Panc1 (cell line): ENCODE measurements at regions not wholly inside any gene's neighbourhood (a gene's known extent, or its start where the extent isn't known, plus 50 kb on each side); places are given as distances from the start of the nearest gene placed in this dataset.

Experiments used
- ATAC-seq: fragments of 200-7000 bp; cut with Tn5 transposase; 2 replicates; pipeline ENCODE4 v1.9.1; 2020; ENCODE audit warnings: mild to moderate bottlenecking, moderate library complexity
- BruUV-seq: library from RNA; stranded (reverse); fragments of 400-500 nt; replicated peaks from 2 replicates; lab custom pipeline; 2021; lab: Mats Ljungman, UMichigan
- CTCF ChIA-PET: fragments of 300-600 bp; sonication (Branson Sonifier 250); formaldehyde crosslinking; loops from one replicate; lab custom pipeline; 2022; ENCODE audit warnings: antibody characterized with exemption; lab: Charles Lee
- POLR2A ChIA-PET: fragments of 300-600 bp; sonication (Branson Sonifier 250); formaldehyde crosslinking; loops from one replicate; lab custom pipeline; 2022; ENCODE audit warnings: antibody characterized with exemption; lab: Charles Lee
- DNase-seq: peaks from one replicate; pipeline ENCODE4 v3.0.0-alpha.2; 2010; ENCODE audit warnings: low read depth, low spot score
- H3K27ac ChIP-seq: 2 replicates; pipeline ENCODE4 v1.5.1; 2011; ENCODE audit warnings: mild to moderate bottlenecking, low read length, inconsistent platforms
- H3K27me3 ChIP-seq: fragments of 200-500 bp; sonication (Bioruptor generic); 2 replicates; pipeline ENCODE4 v1.6.0; 2014; ENCODE audit warnings: low read length, inconsistent platforms; ENCODE audit not compliant: control insufficient read depth, insufficient read depth
- H3K36me3 ChIP-seq: fragments of 200-500 bp; sonication (Bioruptor generic); 2 replicates; pipeline ENCODE4 v1.5.1; 2014; ENCODE audit warnings: inconsistent platforms, mild to moderate bottlenecking, low read length, moderate library complexity; ENCODE audit not compliant: control insufficient read depth, insufficient read depth
- H3K4me1 ChIP-seq: 2 replicates; pipeline ENCODE4 v1.5.1; 2011; ENCODE audit warnings: inconsistent platforms, mild to moderate bottlenecking, low read length, moderate library complexity; ENCODE audit not compliant: control insufficient read depth, insufficient read depth
- H3K4me3 ChIP-seq, 2 experiments: 2 replicates each; pipeline ENCODE4 v1.5.1; 2011 to 2012; ENCODE audit warnings: low read depth in 2 of 2, low read length in 2 of 2, mild to moderate bottlenecking in 2 of 2, inconsistent platforms in 1 of 2, moderate library complexity in 1 of 2
- H3K9me3 ChIP-seq: fragments of 200-500 bp; sonication (Bioruptor generic); 2 replicates; pipeline ENCODE4 v1.5.1; 2014; ENCODE audit warnings: low read depth, mild to moderate bottlenecking, inconsistent platforms, low read length, moderate library complexity; ENCODE audit not compliant: control insufficient read depth, insufficient read depth
- CTCF ChIP-seq: fragments of 450-650 bp; IDR thresholded peaks from 2 replicates; pipeline ENCODE4 v1.5.1; 2017; ENCODE audit warnings: mild to moderate bottlenecking
- POLR2AphosphoS5 ChIP-seq: IDR thresholded peaks from 2 replicates; pipeline ENCODE4 v1.6.1; 2012; ENCODE audit warnings: mild to moderate bottlenecking, low read depth, low read length, moderate library complexity
- REST ChIP-seq, 2 experiments: IDR thresholded peaks; 2 replicates each; pipeline ENCODE4 v1.6.1; 2011 to 2012; ENCODE audit warnings: low read depth in 2 of 2, control low read depth in 1 of 2, low read length in 1 of 2, mild to moderate bottlenecking in 1 of 2, moderate library complexity in 1 of 2; ENCODE audit not compliant: insufficient read depth in 1 of 2
- SIN3A ChIP-seq: IDR thresholded peaks from 2 replicates; pipeline ENCODE4 v1.6.1; 2012; ENCODE audit warnings: low read depth, mild to moderate bottlenecking, low read length, moderate library complexity, borderline replicate concordance; ENCODE audit not compliant: insufficient read depth
- TCF7L2 ChIP-seq: IDR thresholded peaks from 2 replicates; pipeline ENCODE4 v1.6.1; 2011; ENCODE audit warnings: mild to moderate bottlenecking, low read depth, low read length, inconsistent platforms
- in situ Hi-C: cut with HindIII; loops from 2 replicates; pipeline ENCODE4 v1.10.0; 2016; ENCODE audit warnings: low sequenced_read_pairs, low pct_unique_long_range_greater_than_20kb
- intact Hi-C: fragments of 100-400 bp; cut with micrococcal nuclease; formaldehyde crosslinking; loops from one replicate; pipeline ENCODE4 v1.10.0; 2022; ENCODE audit not compliant: unreplicated experiment

GRCh38 chr15:29544513-29545128 lies 275.0 kb upstream of the NSMCE3 start:
- DNase-seq: no peak

DNA sequence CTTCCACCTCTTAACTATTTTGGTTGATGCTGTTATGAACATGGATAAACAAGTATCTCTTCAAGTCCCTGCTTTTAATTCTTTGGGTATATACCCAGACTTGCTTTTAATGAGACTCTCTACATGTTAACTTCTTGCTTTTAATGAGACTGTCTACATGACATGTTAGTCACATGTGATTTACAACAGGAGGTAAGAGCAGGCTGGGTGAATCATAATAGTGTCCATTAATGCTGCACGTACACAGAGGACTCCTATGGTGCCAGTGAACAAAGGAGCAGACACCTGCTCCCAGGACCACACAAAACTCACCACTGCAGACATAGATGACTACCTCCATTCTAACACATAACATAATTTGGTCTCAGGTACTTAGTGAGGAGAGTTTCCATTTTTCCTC lies 273.4 kb upstream of the NSMCE3 start:
- Histone ChIP-seq H3K4me3 (no peak overlapping the region), H3K4me1 (no peaks in the 10 kb centered on the region), H3K36me3 (no peaks in the 10 kb centered on the region), H3K27me3 (no peaks in the 10 kb centered on the region; the same call in 1 of the 2 replicates), H3K27ac (no peak overlapping the region), H3K9me3 (no peaks in the 10 kb centered on the region)
- ChIA-PET POLR2A (no interaction called here), CTCF (no interaction called here)
- ATAC-seq (no peak), DNase-seq (no peak)
- in situ Hi-C loops (no loop called here), intact Hi-C loops (no loop called here)
- BruUV-seq: no TSS peak
- TF ChIP-seq REST (IDR thresholded peaks at IDR 0.05; ENCODE audit: insufficient read depth in 1 of 2, low read depth in 2 of 2, low read length in 1 of 2) (no peak), TCF7L2 (no peak), CTCF (no peak), POLR2AphosphoS5 (no peak), SIN3A (no peak)

More at GRCh38 chr15:29544513-29545128, 275.0 kb upstream of the NSMCE3 start:
- peaks cover 3% of the 10 kb centered on the region; the same call in 1 of the 2 replicates for H3K27me3 ChIP-seq
- no peaks in the 10 kb centered on the region for H3K4me1 ChIP-seq
- H3K9me3 ChIP-seq: no peaks in the 10 kb centered on the region
- H3K36me3 ChIP-seq: no peaks in the 10 kb centered on the region
- POLR2A ChIA-PET: no interaction called here
- no peak overlapping the region for H3K4me3 ChIP-seq
- intact Hi-C loops (no loop called here), in situ Hi-C loops (no loop called here)
- no peak overlapping the region for H3K27ac ChIP-seq
- CTCF ChIA-PET: interaction anchor here (0.6 kb wide), 1 partner anchor 450 kb away, joined by 3 read pairs; no protein-coding TSS in a partner anchor
- ATAC-seq: no peak
- no TSS peak for BruUV-seq
- TF ChIP-seq POLR2AphosphoS5: no peak
- no peak for TF ChIP-seq SIN3A
- no peak for TF ChIP-seq REST (IDR thresholded peaks at IDR 0.05; ENCODE audit: insufficient read depth in 1 of 2, low read depth in 2 of 2, low read length in 1 of 2)
- no peak for TF ChIP-seq CTCF
- no peak for TF ChIP-seq TCF7L2
